ENCODE measurements at regions not wholly inside any gene's neighbourhood (a gene's known extent, or its start where the extent isn't known, plus 50 kb on each side); places are given as distances from the start of the nearest gene placed in this dataset.

GRCh38 chr14:87111126-87111525, 881.9 kb downstream of the GALC start:
- DNase-seq (ENCODE audit: low read depth in 2 of 2): no peak

GRCh38 chr14:87109271-87109670, 883.7 kb downstream of the GALC start:
- no peak for DNase-seq (ENCODE audit: low read depth in 2 of 2)

DNA sequence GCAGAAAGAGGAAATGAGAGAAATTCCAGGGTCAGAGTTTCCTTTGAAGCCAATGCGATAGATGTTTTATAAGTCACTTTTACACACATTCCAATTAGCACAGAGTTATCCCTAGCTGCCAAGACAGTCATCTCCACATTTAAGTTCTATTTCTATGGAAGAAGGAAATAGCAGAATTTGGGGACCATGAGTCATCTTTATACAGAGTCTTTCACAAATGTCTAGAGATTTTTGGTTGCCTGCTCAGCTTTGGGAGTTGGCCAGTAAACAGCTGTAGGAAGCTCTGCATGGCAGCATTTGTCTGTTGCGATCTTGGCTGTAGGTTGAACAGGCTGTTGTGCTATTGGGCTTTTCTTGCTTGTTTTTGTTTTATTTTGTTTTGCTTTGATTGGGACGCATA, 884.3 kb downstream of the GALC start:
- DNase-seq (ENCODE audit: low read depth in 2 of 2): no peak

- no peak for DNase-seq (ENCODE audit: low read depth in 2 of 2)
These were observed 890.1 kb downstream of the GALC start for GRCh38 chr14:87102811-87103378.

GRCh38 chr14:87097015-87097414, 896.0 kb downstream of the GALC start:
- DNase-seq (ENCODE audit: low read depth in 2 of 2): no peak

DNA sequence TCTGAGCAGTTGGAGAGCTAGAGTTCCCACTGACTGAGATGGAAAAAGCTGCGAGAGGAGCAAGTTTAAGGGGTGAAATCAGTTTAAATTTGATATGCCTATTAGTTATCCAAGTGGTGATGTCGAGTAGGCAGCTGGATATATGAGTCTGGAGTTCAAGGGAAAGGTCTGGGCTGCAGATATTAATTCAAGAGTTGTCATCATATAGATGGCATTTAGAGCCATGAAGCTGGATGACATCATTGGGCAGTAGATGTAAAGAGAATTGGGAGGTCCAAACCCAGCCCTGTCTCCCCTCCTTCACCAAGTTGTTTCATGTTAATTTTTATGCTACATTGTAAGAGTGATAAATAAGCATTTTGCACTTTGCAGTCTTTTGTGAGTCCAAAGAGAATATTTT, 898.1 kb downstream of the GALC start:
- no peak for DNase-seq (ENCODE audit: low read depth in 2 of 2)

DNA sequence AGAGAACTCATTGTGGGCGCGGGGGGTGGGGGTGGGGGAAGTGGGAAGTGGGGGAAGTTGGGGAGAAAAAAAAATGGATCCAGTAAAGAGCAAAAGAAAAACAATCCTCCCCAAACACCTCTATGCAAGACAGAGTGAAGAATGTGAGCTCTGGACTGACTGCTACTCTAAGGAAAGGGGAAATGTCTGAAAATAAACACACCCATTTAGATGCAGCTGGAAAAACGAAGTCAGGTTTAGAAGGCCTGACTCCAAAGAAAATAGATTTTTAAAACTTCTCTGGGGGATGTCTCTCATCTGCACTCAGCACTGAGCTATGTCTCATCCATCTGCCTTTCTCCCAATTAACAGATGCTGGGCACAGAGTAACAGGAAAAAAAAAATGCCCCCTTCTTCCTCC, 904.4 kb downstream of the GALC start:
- no peak for DNase-seq (ENCODE audit: low read depth in 2 of 2)

GRCh38 chr14:87087881-87088280, 905.1 kb downstream of the GALC start:
- DNase-seq (ENCODE audit: low read depth in 2 of 2): no peak

GRCh38 chr14:87084908-87085307, 908.1 kb downstream of the GALC start:
- no peak for DNase-seq (ENCODE audit: low read depth in 2 of 2)

- DNase-seq (ENCODE audit: low read depth in 2 of 2): no peak
These were observed 910.1 kb downstream of the GALC start for GRCh38 chr14:87082917-87083316.

DNA sequence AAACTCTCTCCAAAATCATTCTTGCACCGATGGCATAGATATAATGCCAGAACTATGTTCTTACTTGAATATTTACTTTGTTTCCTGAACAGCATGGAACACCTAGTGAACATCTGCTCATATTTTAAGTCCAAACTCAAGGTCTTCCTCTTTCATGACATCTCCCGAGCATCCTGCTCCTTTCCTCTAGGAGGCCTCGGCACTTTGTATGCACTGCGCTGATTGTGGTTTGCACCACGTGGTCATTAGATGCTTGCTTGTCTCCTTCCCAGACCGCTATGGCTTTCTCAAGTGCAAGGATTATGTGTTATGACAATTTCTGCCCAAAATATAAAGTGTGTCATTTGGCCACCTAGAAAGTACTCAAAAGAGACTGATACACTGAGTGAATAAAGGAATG, 912.0 kb downstream of the GALC start:
- DNase-seq (ENCODE audit: low read depth in 2 of 2): no peak

DNA sequence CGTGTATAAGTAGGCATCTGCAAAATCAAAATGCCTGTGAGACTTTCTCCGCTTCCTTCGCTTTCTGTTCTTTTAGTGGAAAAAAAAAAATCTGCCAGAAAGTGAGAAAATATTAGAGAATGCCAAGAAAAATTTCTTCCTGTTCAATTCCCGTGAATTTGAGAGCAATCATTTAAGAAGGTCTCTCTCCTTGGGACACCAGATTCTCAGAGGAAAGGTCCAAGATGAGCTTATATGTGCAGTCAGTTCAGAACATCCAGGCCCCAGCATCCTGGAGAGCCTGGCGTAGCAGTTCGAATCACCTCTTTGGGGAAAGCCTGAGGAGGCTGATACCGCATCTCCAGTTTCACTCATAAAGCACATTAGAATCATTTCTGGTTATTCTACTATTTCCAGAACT, 912.8 kb downstream of the GALC start:
- no peak for DNase-seq (ENCODE audit: low read depth in 2 of 2)

DNA sequence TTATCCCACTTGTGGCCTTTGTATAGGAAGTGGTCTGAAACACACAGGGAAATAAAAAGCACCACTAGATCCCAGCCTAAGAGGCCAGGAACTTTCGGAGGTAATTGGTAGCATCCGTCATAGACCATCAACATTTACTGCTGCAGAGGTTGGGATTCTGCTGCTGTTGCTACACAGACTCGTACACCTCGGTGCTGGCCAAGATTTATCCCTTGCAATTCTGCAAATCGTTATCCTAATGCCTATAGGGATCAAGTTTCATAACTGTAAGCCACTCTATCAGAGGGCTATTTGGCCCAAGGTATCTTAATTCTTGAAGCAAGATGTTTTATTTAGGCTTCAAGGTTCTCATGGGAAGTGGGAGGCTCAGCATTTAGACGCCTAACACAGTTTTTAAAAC, 913.6 kb downstream of the GALC start:
- no peak for DNase-seq (ENCODE audit: low read depth in 2 of 2)

DNA sequence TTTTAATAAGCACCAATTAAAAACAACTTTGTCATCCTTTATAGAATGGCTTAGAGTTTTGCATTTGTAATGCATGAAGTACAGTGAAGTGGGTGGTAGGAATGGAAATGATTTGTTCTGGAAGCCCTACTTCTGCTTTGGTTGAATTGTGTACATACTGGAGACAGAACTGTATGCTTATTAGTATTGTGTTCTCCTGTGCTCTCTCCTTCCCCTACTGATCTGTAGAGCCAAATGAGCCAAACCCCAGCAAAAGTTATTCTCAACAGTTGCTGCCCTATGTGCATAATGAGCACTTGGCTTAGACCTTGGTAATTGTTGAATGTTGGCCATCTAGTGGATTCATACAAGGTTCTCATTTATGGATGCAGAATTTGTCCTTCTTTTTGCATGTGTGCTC, 916.1 kb downstream of the GALC start:
- no peak for DNase-seq (ENCODE audit: low read depth in 2 of 2)

- DNase-seq (ENCODE audit: low read depth in 2 of 2): no peak
These were observed 916.8 kb downstream of the GALC start for GRCh38 chr14:87076146-87076545.

DNA sequence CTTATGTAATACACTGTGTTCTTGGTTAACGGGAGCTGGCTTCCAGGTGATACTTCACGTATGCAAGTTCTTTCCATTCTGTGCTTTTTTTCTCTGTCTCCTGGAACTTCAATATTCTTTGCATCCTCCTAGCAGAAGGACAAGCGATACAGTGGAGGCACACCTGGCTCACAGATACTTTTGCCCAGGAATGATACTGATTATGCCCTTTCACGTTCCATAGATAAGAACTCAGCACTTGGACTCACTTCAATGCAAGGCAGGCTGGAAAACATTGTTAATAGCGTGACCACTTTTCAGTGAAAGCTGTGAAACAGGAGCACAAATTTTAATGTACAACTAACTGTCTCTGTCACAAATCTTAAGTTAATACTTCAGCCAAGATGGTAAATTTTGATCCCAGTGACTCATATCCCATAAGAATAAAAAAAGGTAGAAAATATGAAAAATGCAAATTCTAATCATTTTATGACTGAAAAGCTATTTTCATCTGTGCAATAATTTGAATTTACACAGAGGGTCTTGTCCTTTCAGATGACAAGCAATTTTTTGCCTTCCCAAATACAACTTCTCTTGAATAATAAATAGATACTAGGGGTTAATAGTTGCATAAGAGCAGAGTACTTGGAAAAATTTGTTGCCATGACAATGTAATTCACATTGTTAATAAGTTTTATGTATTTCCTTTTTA, 919.0 kb downstream of the GALC start:
- no peak for DNase-seq (ENCODE audit: low read depth in 2 of 2)

- DNase-seq (ENCODE audit: low read depth in 2 of 2): no peak
These were observed 925.4 kb downstream of the GALC start for GRCh38 chr14:87067591-87067990.

DNA sequence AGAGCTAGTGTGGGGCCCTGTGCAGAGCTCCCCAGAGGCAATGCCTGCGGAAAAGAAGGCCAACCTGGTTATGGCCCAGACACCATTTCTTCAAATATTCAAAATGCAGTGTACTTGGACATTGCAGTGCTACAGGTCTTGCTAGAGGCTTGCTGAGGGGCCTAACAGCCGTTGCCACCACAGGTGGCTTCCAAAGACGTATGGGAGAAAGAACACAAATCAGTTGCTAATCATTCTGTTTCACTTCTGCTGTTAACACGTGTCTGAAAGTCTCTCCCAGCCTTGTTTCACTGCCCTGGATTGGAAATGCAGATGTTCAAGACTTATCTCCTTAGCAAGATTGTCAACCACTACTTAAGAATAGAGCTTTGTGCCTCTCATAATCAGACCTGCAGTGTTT, 925.9 kb downstream of the GALC start:
- DNase-seq (ENCODE audit: low read depth in 2 of 2): no peak

DNA sequence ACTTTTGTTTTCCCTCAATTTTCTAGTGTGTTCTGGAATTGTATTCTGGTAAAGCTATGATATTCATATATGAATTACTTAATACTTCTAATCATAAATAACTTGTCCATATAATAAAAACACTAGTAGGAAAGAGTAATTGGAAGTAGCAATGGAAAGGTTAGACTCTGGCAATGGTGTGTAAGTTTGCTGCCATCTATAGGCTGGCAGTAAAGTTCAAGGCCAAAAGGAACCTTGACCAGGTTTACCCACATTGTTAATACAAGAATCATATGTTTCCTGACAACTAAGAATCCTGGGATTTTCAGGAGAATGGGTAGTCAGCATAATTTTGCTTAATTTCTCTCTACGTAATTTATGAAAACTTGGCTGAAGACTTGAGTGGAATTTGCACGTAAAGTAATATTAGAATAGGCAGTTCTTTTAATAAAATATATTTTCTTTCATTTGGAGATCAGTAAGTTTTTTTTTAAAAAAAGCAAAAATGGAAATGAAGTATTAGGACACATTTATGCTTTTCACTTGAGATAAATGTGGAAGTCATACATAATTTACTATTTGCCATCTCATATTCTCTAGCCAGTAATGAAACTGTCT, 926.7 kb downstream of the GALC start:
- DNase-seq (ENCODE audit: low read depth in 2 of 2): no peak

DNA sequence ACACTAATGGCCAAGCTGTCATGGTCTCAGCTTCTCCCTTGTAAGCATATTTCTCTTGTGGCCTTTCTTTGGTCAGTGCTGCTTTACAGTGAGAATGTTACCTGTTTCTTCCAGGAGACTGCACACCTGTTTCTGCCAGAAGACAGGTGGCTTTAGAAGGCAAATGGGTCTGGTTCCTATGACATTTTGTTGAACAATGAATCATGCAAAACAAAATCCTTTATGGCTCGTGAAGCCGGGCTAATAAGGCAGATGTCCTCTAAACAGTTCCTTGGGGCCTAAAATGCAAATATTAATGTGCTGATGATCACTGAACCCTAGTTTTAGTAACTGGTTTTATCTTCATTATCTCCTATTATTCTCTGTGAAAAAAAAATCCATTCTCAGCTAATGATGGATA, 927.6 kb downstream of the GALC start:
- no peak for DNase-seq (ENCODE audit: low read depth in 2 of 2)

GRCh38 chr14:87063181-87063580, 929.8 kb downstream of the GALC start:
- no peak for DNase-seq (ENCODE audit: low read depth in 2 of 2)

DNA sequence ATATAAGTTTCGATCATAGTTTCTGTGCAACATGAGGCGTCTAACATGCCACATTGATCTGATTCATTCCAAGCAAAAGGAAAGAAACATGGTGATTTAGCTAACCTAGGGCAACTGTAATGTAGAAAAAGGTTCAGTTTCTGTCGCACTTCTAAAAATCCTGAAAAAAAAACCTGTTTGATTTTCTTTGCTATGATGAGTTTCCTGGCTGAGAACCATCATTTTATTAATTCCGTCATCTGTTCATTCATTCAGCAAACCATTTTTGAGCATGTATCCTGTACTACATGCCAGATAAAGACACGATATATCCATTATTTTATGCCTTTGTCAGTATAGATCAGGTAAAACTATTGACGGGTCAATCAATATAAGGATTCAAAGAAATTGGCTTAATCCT, 932.6 kb downstream of the GALC start:
- DNase-seq (ENCODE audit: low read depth in 2 of 2): no peak

- no peak for DNase-seq (ENCODE audit: low read depth in 2 of 2)
These were observed 933.7 kb downstream of the GALC start for GRCh38 chr14:87059060-87059839.
